ENCODE measurements at regions not wholly inside any gene's neighbourhood (a gene's known extent, or its start where the extent isn't known, plus 50 kb on each side); places are given as distances from the start of the nearest gene placed in this dataset.

- no peak for TF ChIP-seq BACH2 (CRISPR knock-in tag; IDR thresholded peaks at IDR 0.05; ENCODE audit: borderline replicate concordance)
- no peak for TF ChIP-seq OSR1 (CRISPR knock-in tag; IDR thresholded peaks at IDR 0.05)
- TF ChIP-seq ZFP30 (CRISPR knock-in tag; IDR thresholded peaks at IDR 0.05): no peak
- TF ChIP-seq ZNF565 (CRISPR knock-in tag; conservative IDR thresholded peaks at IDR 0.05; ENCODE audit: low read depth): no peak
- TF ChIP-seq CSDC2 (CRISPR knock-in tag; IDR thresholded peaks at IDR 0.05): no peak
- TF ChIP-seq TSHZ2 (CRISPR knock-in tag; IDR thresholded peaks at IDR 0.05): no peak
- no peak for TF ChIP-seq ZNF70 (CRISPR knock-in tag; IDR thresholded peaks at IDR 0.05)
- TF ChIP-seq PATZ1 (CRISPR knock-in tag; IDR thresholded peaks at IDR 0.05; ENCODE audit: borderline replicate concordance): no peak
- no peak for TF ChIP-seq ZNF8 (CRISPR knock-in tag; IDR thresholded peaks at IDR 0.05)
- no peak for TF ChIP-seq ZC3H10 (CRISPR knock-in tag; IDR thresholded peaks at IDR 0.05)
- no peak for TF ChIP-seq ESRRG (CRISPR knock-in tag; IDR thresholded peaks at IDR 0.05)
- no peak for TF ChIP-seq POU6F1 (CRISPR knock-in tag; IDR thresholded peaks at IDR 0.05; ENCODE audit: borderline replicate concordance, low read depth)
- TF ChIP-seq TCF4 (CRISPR knock-in tag; IDR thresholded peaks at IDR 0.05; ENCODE audit: borderline replicate concordance): no peak
- no peak for TF ChIP-seq PPARA (CRISPR knock-in tag; IDR thresholded peaks at IDR 0.05; ENCODE audit: borderline replicate concordance)
- TF ChIP-seq CSRNP3 (CRISPR knock-in tag; IDR thresholded peaks at IDR 0.05): no peak
- TF ChIP-seq ISL1 (CRISPR knock-in tag; IDR thresholded peaks at IDR 0.05): no peak
- no peak for TF ChIP-seq GLIS3 (CRISPR knock-in tag; IDR thresholded peaks at IDR 0.05)
- no peak for ATAC-seq
Measured at GRCh38 chr18:73384246-73384645, 516.5 kb upstream of the NETO1 start.

- no peak for TF ChIP-seq PATZ1 (CRISPR knock-in tag; IDR thresholded peaks at IDR 0.05; ENCODE audit: borderline replicate concordance)
- TF ChIP-seq TCF4 (CRISPR knock-in tag; IDR thresholded peaks at IDR 0.05; ENCODE audit: borderline replicate concordance): no peak
- TF ChIP-seq ZNF8 (CRISPR knock-in tag; IDR thresholded peaks at IDR 0.05): no peak
- no peak for TF ChIP-seq ARNTL (CRISPR knock-in tag; IDR thresholded peaks at IDR 0.05; ENCODE audit: borderline replicate concordance, low read depth)
- no peak for TF ChIP-seq ZFP3 (CRISPR knock-in tag; IDR thresholded peaks at IDR 0.05)
- no peak for TF ChIP-seq POU6F1 (CRISPR knock-in tag; IDR thresholded peaks at IDR 0.05; ENCODE audit: borderline replicate concordance, low read depth)
- TF ChIP-seq ZNF565 (CRISPR knock-in tag; conservative IDR thresholded peaks at IDR 0.05; ENCODE audit: low read depth): no peak
- TF ChIP-seq ZNF70 (CRISPR knock-in tag; IDR thresholded peaks at IDR 0.05): no peak
- TF ChIP-seq ESRRG (CRISPR knock-in tag; IDR thresholded peaks at IDR 0.05): no peak
- no peak for TF ChIP-seq BACH2 (CRISPR knock-in tag; IDR thresholded peaks at IDR 0.05; ENCODE audit: borderline replicate concordance)
- no peak for TF ChIP-seq ZC3H10 (CRISPR knock-in tag; IDR thresholded peaks at IDR 0.05)
- no peak for TF ChIP-seq PPARA (CRISPR knock-in tag; IDR thresholded peaks at IDR 0.05; ENCODE audit: borderline replicate concordance)
- TF ChIP-seq OSR1 (CRISPR knock-in tag; IDR thresholded peaks at IDR 0.05): no peak
- TF ChIP-seq ZFP30 (CRISPR knock-in tag; IDR thresholded peaks at IDR 0.05): no peak
- TF ChIP-seq SNAI2 (CRISPR knock-in tag; IDR thresholded peaks at IDR 0.05): no peak
- ATAC-seq: no peak
Measured at GRCh38 chr18:73381699-73382036, 513.9 kb upstream of the NETO1 start.
